SK-N-SH (cell line): ENCODE measurements at regions not wholly inside any gene's neighbourhood (a gene's known extent, or its start where the extent isn't known, plus 50 kb on each side); places are given as distances from the start of the nearest gene placed in this dataset.

Source experiments
- CTCF ChIA-PET: fragments of 300-600, 350-600 bp; formaldehyde crosslinking; extraction: SDS; loops from one replicate; lab custom pipeline; 2021; lab: Yijun Ruan, JAX
- POLR2A ChIA-PET: fragments of 350-600 bp; sonication (Branson Sonifier 250); formaldehyde crosslinking; extraction: SDS; loops from one replicate; lab custom pipeline; 2020; ENCODE audit warnings: antibody characterized with exemption, inconsistent platforms; lab: Yijun Ruan, JAX
- DNase-seq: peaks from one replicate; pipeline ENCODE4 v3.0.0; 2012
- H2AFZ ChIP-seq: fragments of 200-600 bp; sonication (generic); 2 replicates; pipeline ENCODE4 v1.8.1; 2016; ENCODE audit warnings: antibody characterized with exemption, mild to moderate bottlenecking, low read depth
- H3F3A ChIP-seq: fragments of 200-600 bp; sonication (generic); replicated peaks from 2 replicates; pipeline ENCODE3; 2016; ENCODE audit warnings: antibody characterized with exemption, mild to moderate bottlenecking; ENCODE audit not compliant: insufficient read depth
- H3K27ac ChIP-seq, 2 experiments: fragments of 200-500 bp in 1 of 2; fragments of 200-600 bp in 1 of 2; sonication (Bioruptor generic) in 1 of 2; sonication (generic), shearing (Covaris generic) in 1 of 2; 2 replicates each; pipeline versions ENCODE4 v1.5.1 to v1.6.1; 2014 to 2016; ENCODE audit warnings: low read depth in 2 of 2, inconsistent platforms in 1 of 2, low read length in 1 of 2, mild to moderate bottlenecking in 1 of 2, mixed read lengths in 1 of 2
- H3K27me3 ChIP-seq: fragments of 200-600 bp; sonication (generic), shearing (Covaris generic); 2 replicates; pipeline ENCODE4 v1.6.1; 2016; ENCODE audit warnings: mixed run types; ENCODE audit not compliant: insufficient read depth
- H3K36me3 ChIP-seq, 2 experiments: fragments of 200-500 bp in 1 of 2; fragments of 200-600 bp in 1 of 2; sonication (Bioruptor generic) in 1 of 2; sonication (generic) in 1 of 2; replicated peaks in 1 of 2; 2 replicates each; pipeline versions ENCODE3 to v1.5.1; 2014 to 2016; ENCODE audit warnings: low read length in 1 of 2, mild to moderate bottlenecking in 1 of 2; ENCODE audit not compliant: insufficient read depth in 2 of 2, control insufficient read depth in 1 of 2
- H3K4me1 ChIP-seq, 2 experiments: fragments of 200-500 bp in 1 of 2; fragments of 200-600 bp in 1 of 2; sonication (Bioruptor generic) in 1 of 2; sonication (generic), shearing (Covaris generic) in 1 of 2; 2 replicates each; pipeline versions ENCODE4 v1.5.1 to v1.6.1; 2014 to 2016; ENCODE audit warnings: low read depth in 1 of 2, low read length in 1 of 2, mixed run types in 1 of 2; ENCODE audit not compliant: insufficient read depth in 2 of 2, control insufficient read depth in 1 of 2
- H3K4me2 ChIP-seq: fragments of 200-600 bp; sonication (generic), shearing (Covaris generic); 2 replicates; pipeline ENCODE4 v1.6.1; 2017; ENCODE audit warnings: mixed run types
- H3K4me3 ChIP-seq, 2 experiments: fragments of 200-500 bp in 1 of 2; fragments of 200-600 bp in 1 of 2; sonication (Bioruptor generic) in 1 of 2; sonication (generic), shearing (Covaris generic) in 1 of 2; 2 replicates each; pipeline versions ENCODE4 v1.5.1 to v1.8.1; 2014 to 2016; ENCODE audit warnings: low read depth in 2 of 2, inconsistent platforms in 1 of 2, low read length in 1 of 2, mild to moderate bottlenecking in 1 of 2, mixed read lengths in 1 of 2, moderate library complexity in 1 of 2
- H3K79me2 ChIP-seq: fragments of 200-600 bp; sonication (generic); 2 replicates; pipeline ENCODE4 v1.8.1; 2017; ENCODE audit warnings: mild to moderate bottlenecking; ENCODE audit not compliant: insufficient read depth
- H3K9ac ChIP-seq: fragments of 200-600 bp; sonication (generic); 2 replicates; pipeline ENCODE4 v1.6.1; 2017; ENCODE audit warnings: mixed run types
- H3K9me2 ChIP-seq: fragments of 200-600 bp; sonication (generic); 2 replicates; pipeline ENCODE4 v1.6.1; 2017; ENCODE audit warnings: mixed run types
- H3K9me3 ChIP-seq: fragments of 200-600 bp; sonication (generic); 2 replicates; pipeline ENCODE4 v1.6.1; 2017; ENCODE audit warnings: mixed run types, mild to moderate bottlenecking, moderate library complexity
- H4K20me1 ChIP-seq: fragments of 200-600 bp; sonication (generic); 2 replicates; pipeline ENCODE4 v1.6.1; 2017; ENCODE audit warnings: mild to moderate bottlenecking, mixed run types; ENCODE audit not compliant: insufficient read depth
- CHD2 ChIP-seq: fragments of 150-350 bp; IDR thresholded peaks from 2 replicates; pipeline ENCODE4 v1.6.1; 2018; ENCODE audit warnings: low read length; ENCODE audit not compliant: partially characterized antibody
- EZH2phosphoT487 ChIP-seq: fragments of 200-600 bp; sonication (generic); IDR thresholded peaks from 2 replicates; pipeline ENCODE4 v1.6.1; 2017; ENCODE audit warnings: low read depth, mixed run types, mild to moderate bottlenecking, antibody characterized with exemption, moderate library complexity, borderline replicate concordance
- FOSL2 ChIP-seq: IDR thresholded peaks from 2 replicates; pipeline ENCODE4 v1.4.0; 2012; ENCODE audit warnings: low read depth, mild to moderate bottlenecking, moderate library complexity, borderline replicate concordance
- FOXM1 ChIP-seq: IDR thresholded peaks from 2 replicates; pipeline ENCODE4 v1.4.0; 2012; ENCODE audit warnings: low read depth, mild to moderate bottlenecking
- GABPA ChIP-seq: IDR thresholded peaks from 2 replicates; pipeline ENCODE4 v1.4.0; 2012; ENCODE audit warnings: low read depth, mild to moderate bottlenecking
- GATA2 ChIP-seq: sonication (generic); formaldehyde crosslinking; IDR thresholded peaks from 2 replicates; pipeline ENCODE4 v1.5.0; 2020; ENCODE audit warnings: mild to moderate bottlenecking, missing genetic modification reagents
- JUND ChIP-seq: IDR thresholded peaks from 2 replicates; pipeline ENCODE4 v1.4.0; 2012
- MXI1 ChIP-seq: IDR thresholded peaks from 2 replicates; pipeline ENCODE4 v1.6.1; 2012; ENCODE audit warnings: mild to moderate bottlenecking, low read depth, low read length, improper control_type of control experiment
- NFIC ChIP-seq: IDR thresholded peaks from 2 replicates; pipeline ENCODE4 v1.4.0; 2012; ENCODE audit warnings: borderline replicate concordance
- POLR2AphosphoS5 ChIP-seq: IDR thresholded peaks from 2 replicates; pipeline ENCODE4 v1.6.1; 2012; ENCODE audit warnings: low read depth, low read length
- RCOR1 ChIP-seq: fragments of 150-350 bp; IDR thresholded peaks from 2 replicates; pipeline ENCODE4 v1.6.1; 2017; ENCODE audit warnings: antibody characterized with exemption, low read length
- RFX5 ChIP-seq: IDR thresholded peaks from 2 replicates; pipeline ENCODE4 v1.6.1; 2012; ENCODE audit warnings: mild to moderate bottlenecking, improper control_type of control experiment, low read length
- RXRA ChIP-seq: IDR thresholded peaks from 2 replicates; pipeline ENCODE4 v1.4.0; 2012; ENCODE audit warnings: low read depth, mild to moderate bottlenecking, borderline replicate concordance
- SMC3 ChIP-seq: IDR thresholded peaks from 2 replicates; pipeline ENCODE4 v1.6.1; 2012; ENCODE audit warnings: low read depth, low read length, improper control_type of control experiment
- TCF12 ChIP-seq: IDR thresholded peaks from 2 replicates; pipeline ENCODE4 v1.4.0; 2012
- TEAD4 ChIP-seq: IDR thresholded peaks from 2 replicates; pipeline ENCODE4 v1.4.0; 2012; ENCODE audit warnings: mild to moderate bottlenecking, borderline replicate concordance; ENCODE audit not compliant: insufficient read depth
- YY1 ChIP-seq: IDR thresholded peaks from 2 replicates; pipeline ENCODE4 v1.4.0; 2012; ENCODE audit warnings: low read depth, mild to moderate bottlenecking
- WGBS: methylation state at CpG from one replicate; pipeline ENCODE4 v1.1.6; 2017; ENCODE audit warnings: low lambda C conversion rate; 5-methylcytosine and 5-hydroxymethylcytosine counted together
- TF ChIP-seq, protein P1 (sequence below): IDR thresholded peaks from 2 replicates; pipeline ENCODE4 v1.4.0; 2012; ENCODE audit warnings: low read depth, borderline replicate concordance
- TF ChIP-seq, protein P2 (sequence below): IDR thresholded peaks from 2 replicates; pipeline ENCODE4 v1.4.0; 2012; ENCODE audit warnings: low read depth
- TF ChIP-seq, protein P3 (sequence below): IDR thresholded peaks from 2 replicates; pipeline ENCODE4; 2012
- TF ChIP-seq, protein P4 (sequence below): fragments of 150-350 bp; IDR thresholded peaks from 2 replicates; pipeline ENCODE4 v1.6.1; 2016; ENCODE audit warnings: mild to moderate bottlenecking, low read depth, low read length

DNA sequence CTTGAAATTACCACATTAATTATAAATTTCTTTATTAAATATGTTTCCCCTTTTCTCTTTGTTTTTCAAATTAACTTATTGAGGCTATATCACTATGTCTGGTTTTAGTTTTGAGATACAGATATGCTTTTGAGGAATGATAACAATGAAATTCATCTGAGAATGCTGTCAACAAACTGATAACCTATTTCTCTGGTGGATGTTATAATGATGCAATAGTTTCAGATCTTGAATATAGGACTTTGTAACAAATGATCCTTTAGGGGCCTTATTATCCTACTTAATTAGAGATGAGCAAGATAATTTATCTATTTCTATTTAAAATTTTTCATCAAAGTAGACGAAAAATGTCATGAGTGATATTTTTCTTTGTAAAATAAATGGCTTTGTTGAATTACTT, 123.7 kb downstream of the MAGEB17 start (continued):
- TF ChIP-seq, protein P1, sequence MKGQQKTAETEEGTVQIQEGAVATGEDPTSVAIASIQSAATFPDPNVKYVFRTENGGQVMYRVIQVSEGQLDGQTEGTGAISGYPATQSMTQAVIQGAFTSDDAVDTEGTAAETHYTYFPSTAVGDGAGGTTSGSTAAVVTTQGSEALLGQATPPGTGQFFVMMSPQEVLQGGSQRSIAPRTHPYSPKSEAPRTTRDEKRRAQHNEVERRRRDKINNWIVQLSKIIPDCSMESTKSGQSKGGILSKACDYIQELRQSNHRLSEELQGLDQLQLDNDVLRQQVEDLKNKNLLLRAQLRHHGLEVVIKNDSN: no peak

DNA sequence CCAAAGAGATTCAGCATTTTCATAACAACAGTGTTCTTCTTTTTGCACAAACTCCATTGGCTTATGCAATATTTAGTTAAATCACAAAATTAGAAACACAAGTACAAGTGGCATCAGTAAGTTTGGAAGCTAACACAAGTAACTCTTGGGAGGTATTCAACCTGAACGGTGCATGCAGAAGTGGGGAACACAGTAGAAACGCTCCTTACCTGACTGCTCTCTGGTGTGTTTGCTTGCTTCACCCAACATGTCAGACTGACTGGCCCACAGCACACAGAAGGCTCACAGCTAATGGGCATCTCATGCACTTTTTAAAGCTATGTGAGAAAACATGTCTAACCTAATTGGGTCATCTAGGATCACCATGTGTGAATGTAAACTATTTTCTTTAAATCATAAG, 133.6 kb downstream of the MAGEB17 start:
- Histone ChIP-seq H3K9me3 (no peaks in the 10 kb centered on the region), H3K4me2 (no peak overlapping the region), H3K9ac (no peak overlapping the region), H3K4me1 (no peaks in the 10 kb centered on the region), H3K36me3 (no peaks in the 10 kb centered on the region), H3K27ac (no peak overlapping the region), H3F3A (no peaks in the 10 kb centered on the region), H3K79me2 (no peaks in the 10 kb centered on the region), H3K27me3 (no peaks in the 10 kb centered on the region), H2AFZ (no peak overlapping the region), H3K4me3 (no peak overlapping the region), H4K20me1 (no peaks in the 10 kb centered on the region), H3K9me2 (no peaks in the 10 kb centered on the region)
- TF ChIP-seq JUND (no peak), RXRA (no peak), MXI1 (no peak), TEAD4 (no peak), RFX5 (no peak), YY1 (no peak), SMC3 (no peak), RCOR1 (no peak), TCF12 (no peak), POLR2AphosphoS5 (no peak), CHD2 (no peak), GABPA (no peak), FOSL2 (no peak), NFIC (no peak), GATA2 (no peak), EZH2phosphoT487 (no peak), FOXM1 (no peak)
- TF ChIP-seq, protein P2, sequence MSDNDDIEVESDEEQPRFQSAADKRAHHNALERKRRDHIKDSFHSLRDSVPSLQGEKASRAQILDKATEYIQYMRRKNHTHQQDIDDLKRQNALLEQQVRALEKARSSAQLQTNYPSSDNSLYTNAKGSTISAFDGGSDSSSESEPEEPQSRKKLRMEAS: no peak
- TF ChIP-seq, protein P3, sequence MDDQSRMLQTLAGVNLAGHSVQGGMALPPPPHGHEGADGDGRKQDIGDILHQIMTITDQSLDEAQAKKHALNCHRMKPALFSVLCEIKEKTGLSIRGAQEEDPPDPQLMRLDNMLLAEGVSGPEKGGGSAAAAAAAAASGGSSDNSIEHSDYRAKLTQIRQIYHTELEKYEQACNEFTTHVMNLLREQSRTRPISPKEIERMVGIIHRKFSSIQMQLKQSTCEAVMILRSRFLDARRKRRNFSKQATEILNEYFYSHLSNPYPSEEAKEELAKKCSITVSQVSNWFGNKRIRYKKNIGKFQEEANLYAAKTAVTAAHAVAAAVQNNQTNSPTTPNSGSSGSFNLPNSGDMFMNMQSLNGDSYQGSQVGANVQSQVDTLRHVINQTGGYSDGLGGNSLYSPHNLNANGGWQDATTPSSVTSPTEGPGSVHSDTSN: no peak
- TF ChIP-seq, protein P4, sequence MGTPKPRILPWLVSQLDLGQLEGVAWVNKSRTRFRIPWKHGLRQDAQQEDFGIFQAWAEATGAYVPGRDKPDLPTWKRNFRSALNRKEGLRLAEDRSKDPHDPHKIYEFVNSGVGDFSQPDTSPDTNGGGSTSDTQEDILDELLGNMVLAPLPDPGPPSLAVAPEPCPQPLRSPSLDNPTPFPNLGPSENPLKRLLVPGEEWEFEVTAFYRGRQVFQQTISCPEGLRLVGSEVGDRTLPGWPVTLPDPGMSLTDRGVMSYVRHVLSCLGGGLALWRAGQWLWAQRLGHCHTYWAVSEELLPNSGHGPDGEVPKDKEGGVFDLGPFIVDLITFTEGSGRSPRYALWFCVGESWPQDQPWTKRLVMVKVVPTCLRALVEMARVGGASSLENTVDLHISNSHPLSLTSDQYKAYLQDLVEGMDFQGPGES: no peak
- ChIA-PET CTCF (no interaction called here), POLR2A (no interaction called here)
- WGBS: 34% methylated on average over 2 of the region's 2 CpGs
- DNase-seq: no peak
